ENCODE measurements at regions not wholly inside any gene's neighbourhood (a gene's known extent, or its start where the extent isn't known, plus 50 kb on each side); places are given as distances from the start of the nearest gene placed in this dataset.

GRCh38 chr1:59027177-59027576, 243.3 kb upstream of the JUN start:
- CTCF ChIA-PET, result no interaction called here
- Mint-ChIP-seq H3K27me3 (ENCODE audit: unreplicated experiment) (no peaks in the 10 kb centered on the region), H3K27ac (ENCODE audit: unreplicated experiment) (no peak overlapping the region), H3K4me3 (ENCODE audit: low read depth, unreplicated experiment) (no peak overlapping the region), H3K9me3 (ENCODE audit: low read depth, unreplicated experiment) (no peaks in the 10 kb centered on the region), H3K4me1 (ENCODE audit: low read depth, unreplicated experiment) (no peaks in the 10 kb centered on the region), H3K36me3 (ENCODE audit: insufficient read depth, unreplicated experiment) (no peaks in the 10 kb centered on the region)
- intact Hi-C loops (cut with micrococcal nuclease; ENCODE audit: unreplicated experiment), result no loop called here
- DNase-seq, result no peak
- BruUV-seq (replicated peaks), result no TSS peak
- TF ChIP-seq CTCF (IDR thresholded peaks at IDR 0.05; ENCODE audit: unreplicated experiment), result no peak

- Mint-ChIP-seq H3K27me3 (ENCODE audit: unreplicated experiment) (no peaks in the 10 kb centered on the region), H3K9me3 (ENCODE audit: low read depth, unreplicated experiment) (no peaks in the 10 kb centered on the region), H3K27ac (ENCODE audit: unreplicated experiment) (no peak overlapping the region), H3K4me3 (ENCODE audit: low read depth, unreplicated experiment) (no peak overlapping the region), H3K36me3 (ENCODE audit: insufficient read depth, unreplicated experiment) (no peaks in the 10 kb centered on the region), H3K4me1 (ENCODE audit: low read depth, unreplicated experiment) (no peaks in the 10 kb centered on the region)
- no TSS peak for BruUV-seq (replicated peaks)
- no peak for TF ChIP-seq CTCF (IDR thresholded peaks at IDR 0.05; ENCODE audit: unreplicated experiment)
- CTCF ChIA-PET, result interaction anchor here (0.7 kb wide), 1 partner anchor 640 kb away, joined by 3 read pairs; no protein-coding TSS in a partner anchor
- intact Hi-C loops (cut with micrococcal nuclease; ENCODE audit: unreplicated experiment), result no loop called here
- DNase-seq, result no peak
Measured at GRCh38 chr1:59028048-59028447, 244.2 kb upstream of the JUN start.

GRCh38 chr1:59029411-59030167, 245.7 kb upstream of the JUN start:
- Mint-ChIP-seq H3K9me3 (ENCODE audit: low read depth, unreplicated experiment) (no peaks in the 10 kb centered on the region), H3K4me1 (ENCODE audit: low read depth, unreplicated experiment) (no peaks in the 10 kb centered on the region), H3K4me3 (ENCODE audit: low read depth, unreplicated experiment) (no peak overlapping the region), H3K27me3 (ENCODE audit: unreplicated experiment) (no peaks in the 10 kb centered on the region), H3K27ac (ENCODE audit: unreplicated experiment) (no peak overlapping the region), H3K36me3 (ENCODE audit: insufficient read depth, unreplicated experiment) (no peaks in the 10 kb centered on the region)
- CTCF ChIA-PET, result no interaction called here
- no peak for TF ChIP-seq CTCF (IDR thresholded peaks at IDR 0.05; ENCODE audit: unreplicated experiment)
- no peak for DNase-seq
- no TSS peak for BruUV-seq (replicated peaks)
- intact Hi-C loops (cut with micrococcal nuclease; ENCODE audit: unreplicated experiment), result no loop called here

GRCh38 chr1:59032228-59032627, 248.4 kb upstream of the JUN start:
- no peak overlapping the region for H3K27ac Mint-ChIP-seq (ENCODE audit: unreplicated experiment)
- no TSS peak for BruUV-seq (replicated peaks)
- DNase-seq, result no peak
- H3K36me3 Mint-ChIP-seq (ENCODE audit: insufficient read depth, unreplicated experiment), result no peaks in the 10 kb centered on the region
- intact Hi-C loops (cut with micrococcal nuclease; ENCODE audit: unreplicated experiment), result no loop called here
- no peaks in the 10 kb centered on the region for H3K4me1 Mint-ChIP-seq (ENCODE audit: low read depth, unreplicated experiment)
- no peaks in the 10 kb centered on the region for H3K9me3 Mint-ChIP-seq (ENCODE audit: low read depth, unreplicated experiment)
- CTCF ChIA-PET, result no interaction called here
- no peak for TF ChIP-seq CTCF (IDR thresholded peaks at IDR 0.05; ENCODE audit: unreplicated experiment)
- H3K4me3 Mint-ChIP-seq (ENCODE audit: low read depth, unreplicated experiment), result no peak overlapping the region
- no peaks in the 10 kb centered on the region for H3K27me3 Mint-ChIP-seq (ENCODE audit: unreplicated experiment)

Data from Calu3 (cell line).